Small intestine (tissue), 7 donors: ENCODE measurements at regions not wholly inside any gene's neighbourhood (a gene's known extent, or its start where the extent isn't known, plus 50 kb on each side); places are given as distances from the start of the nearest gene placed in this dataset.
"Not testable (repeated sequence)": the region's sequence is repeated elsewhere in the genome, so short reads cannot be mapped to it uniquely, and the experiment has no call there.

ENCODE experiments used
- DNase-seq, 2 donors: peaks; one replicate each; pipeline versions ENCODE4 v3.0.0 to v3.0.0-alpha.2; 2013
- FAIRE-seq: peaks from 2 replicates; lab custom pipeline; 2012; peaks lifted over from hg19 to GRCh38; lab: Jason Lieb, UNC
- H3K27ac ChIP-seq, 3 donors: one replicate each; pipeline ENCODE4 v1.5.1; 2013; ENCODE audit warnings: low read length in 2 of 3, mild to moderate bottlenecking in 2 of 3, control low read depth in 1 of 3, inconsistent platforms in 1 of 3, low read depth in 1 of 3, moderate library complexity in 1 of 3
- H3K27me3 ChIP-seq, 3 donors: one replicate each; pipeline ENCODE4 v1.6.1; 2013; ENCODE audit warnings: low read length in 3 of 3, inconsistent platforms in 1 of 3; ENCODE audit not compliant: control insufficient read depth in 3 of 3, insufficient read depth in 3 of 3
- H3K36me3 ChIP-seq, 3 donors: one replicate each; pipeline ENCODE4 v1.6.1; 2013; ENCODE audit warnings: low read length in 3 of 3, inconsistent platforms in 1 of 3, low read depth in 1 of 3, mild to moderate bottlenecking in 1 of 3, moderate library complexity in 1 of 3; ENCODE audit not compliant: control insufficient read depth in 3 of 3, insufficient read depth in 2 of 3
- H3K4me1 ChIP-seq, 3 donors: one replicate each; pipeline ENCODE4 v1.6.1; 2013; ENCODE audit warnings: low read length in 2 of 3, inconsistent platforms in 1 of 3, low read depth in 1 of 3, mild to moderate bottlenecking in 1 of 3, moderate library complexity in 1 of 3; ENCODE audit not compliant: control insufficient read depth in 3 of 3, insufficient read depth in 2 of 3
- H3K4me3 ChIP-seq, 3 donors: one replicate each; pipeline ENCODE4 v1.5.1; 2013; ENCODE audit warnings: low read length in 3 of 3, control low read depth in 1 of 3, inconsistent platforms in 1 of 3, low read depth in 1 of 3, mild to moderate bottlenecking in 1 of 3, moderate library complexity in 1 of 3
- H3K9me3 ChIP-seq, 2 donors: one replicate each; pipeline ENCODE4 v1.6.1; 2013; ENCODE audit warnings: low read depth in 1 of 2, low read length in 1 of 2; ENCODE audit not compliant: control insufficient read depth in 2 of 2, insufficient read depth in 1 of 2
- WGBS, 3 donors: extraction: QIAGEN DNeasy Blood & Tissue Kit; methylation state at CpG; one replicate each; pipeline ENCODE4 v1.1.7; 2013; 5-methylcytosine and 5-hydroxymethylcytosine counted together
- donor health status: healthy with polysubstance abuse.
- donor health status: control.
- donor health status: control.
- donor health status: Bipolar disorder and iron deficiency.
- donor health status: healthy.

GRCh38 chr9:100794738-100795269 is 216.9 kb downstream of the CAVIN4 start:
- WGBS, 3 donors = 84 to 89% (median 85%) methylated on average over 5 of the region's 5 CpGs
- FAIRE-seq = no peak

GRCh38 chr9:100803956-100804355 is 224.6 kb upstream of the PLPPR1 start:
- WGBS, 3 donors = 48 to 66% (median 55%) methylated on average over 2 of the region's 2 CpGs
- FAIRE-seq (no peak), DNase-seq (no peak)
- Histone ChIP-seq H3K27me3 (no peaks in the 10 kb centered on the region), H3K27ac (no peak overlapping the region), H3K9me3 (no peaks in the 10 kb centered on the region), H3K4me3 (no peak overlapping the region), H3K36me3 (no peaks in the 10 kb centered on the region), H3K4me1 (no peaks in the 10 kb centered on the region)

More at GRCh38 chr9:100794738-100795269, 216.9 kb downstream of the CAVIN4 start:
- DNase-seq = no peak
- Histone ChIP-seq H3K27ac (no peak overlapping the region), H3K36me3 (no peaks in the 10 kb centered on the region), H3K4me1 (no peaks in the 10 kb centered on the region), H3K27me3 (no peaks in the 10 kb centered on the region), H3K4me3 (no peak overlapping the region), H3K9me3 (no peaks in the 10 kb centered on the region)

DNA sequence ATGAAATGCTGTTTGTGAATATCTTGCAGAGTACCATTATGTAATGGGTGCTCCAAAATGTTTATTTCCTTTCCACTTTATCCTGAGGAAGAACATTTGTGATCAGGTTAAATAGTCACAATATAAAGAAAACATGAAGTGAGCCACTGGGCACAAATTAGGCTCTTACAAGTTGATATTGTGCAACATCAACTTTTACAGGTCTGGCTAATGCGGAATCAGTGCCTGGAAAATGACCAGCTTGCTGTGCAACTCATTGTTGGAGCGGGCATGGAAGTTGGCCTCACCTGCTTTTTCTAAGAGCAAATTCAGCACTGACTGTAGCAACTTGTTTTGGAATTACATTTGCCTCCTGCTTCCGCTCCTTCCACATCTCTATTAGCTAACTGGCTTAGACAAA is 216.9 kb upstream of the PLPPR1 start:
- Histone ChIP-seq H3K27ac (no peak overlapping the region), H3K4me1 (no peaks in the 10 kb centered on the region), H3K36me3 (no peaks in the 10 kb centered on the region), H3K27me3 (peaks cover 0 to 2% (median 0%) of the 10 kb centered on the region in 3 donors), H3K4me3 (no peak overlapping the region), H3K9me3 (peaks cover 0 to 11% of the 10 kb centered on the region in 2 donors)
- no peak for DNase-seq
- WGBS, 3 donors = 82 to 95% (median 95%) methylated on average over 3 of the region's 3 CpGs
- FAIRE-seq = no peak

- DNase-seq = no peak
- Histone ChIP-seq H3K27me3 (peaks cover 0 to 2% (median 0%) of the 10 kb centered on the region in 3 donors), H3K4me3 (no peak overlapping the region), H3K9me3 (peaks cover 0 to 13% of the 10 kb centered on the region in 2 donors), H3K36me3 (no peaks in the 10 kb centered on the region), H3K27ac (no peak overlapping the region), H3K4me1 (no peaks in the 10 kb centered on the region)
- 57 to 75% (median 71%) methylated on average over 2 of the region's 2 CpGs for WGBS, 3 donors
- no peak for FAIRE-seq
Observed at GRCh38 chr9:100813871-100814270, 214.7 kb upstream of the PLPPR1 start.

DNA sequence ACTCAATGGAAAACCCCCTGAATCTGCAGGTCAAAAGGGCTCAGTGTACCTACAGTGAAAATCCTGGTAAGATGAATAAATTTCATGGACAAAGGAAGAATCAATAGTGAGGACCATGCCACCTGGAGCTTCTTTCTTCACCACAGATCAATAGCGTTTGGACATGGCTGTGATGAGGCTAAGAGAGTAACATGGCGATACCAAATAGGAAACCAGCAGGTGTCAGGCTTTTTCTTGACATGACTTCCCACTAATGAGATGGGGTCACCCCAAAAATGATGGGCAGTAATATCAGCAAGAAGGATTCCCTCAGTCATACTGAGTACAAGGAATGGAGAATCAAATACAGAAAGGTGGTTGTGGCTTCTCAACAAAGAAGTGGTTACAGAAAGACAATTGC is 208.5 kb upstream of the PLPPR1 start:
- peaks cover 0 to 2% of the 10 kb centered on the region in 2 donors for H3K9me3 ChIP-seq
- DNase-seq = no peak
- no peaks in the 10 kb centered on the region for H3K27me3 ChIP-seq
- no peaks in the 10 kb centered on the region for H3K4me1 ChIP-seq
- no peak overlapping the region for H3K4me3 ChIP-seq
- no peak overlapping the region for H3K27ac ChIP-seq
- WGBS, 3 donors = 79 to 85% (median 80%) methylated on average over 2 of the region's 2 CpGs
- H3K36me3 ChIP-seq = no peaks in the 10 kb centered on the region
- no peak for FAIRE-seq

DNA sequence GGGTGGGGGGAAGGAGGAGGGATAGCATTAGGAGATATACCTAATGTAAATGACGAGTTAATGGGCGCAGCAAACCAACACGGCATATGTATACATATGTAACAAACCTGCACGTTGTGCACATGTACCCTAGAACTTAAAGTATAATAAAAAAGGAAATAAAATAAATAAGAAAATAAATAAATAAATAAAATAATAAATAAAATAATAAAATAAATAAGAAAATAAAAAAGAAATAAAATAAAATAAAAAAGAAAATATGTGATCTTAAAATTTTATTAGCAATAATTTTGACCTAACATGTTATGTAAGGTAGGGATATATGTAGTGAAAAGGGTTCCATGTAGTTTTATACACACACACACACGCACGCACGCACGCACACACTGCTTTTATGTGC is 195.5 kb upstream of the PLPPR1 start:
- DNase-seq, H3K4me1 ChIP-seq, FAIRE-seq: not testable (repeated sequence)

DNA sequence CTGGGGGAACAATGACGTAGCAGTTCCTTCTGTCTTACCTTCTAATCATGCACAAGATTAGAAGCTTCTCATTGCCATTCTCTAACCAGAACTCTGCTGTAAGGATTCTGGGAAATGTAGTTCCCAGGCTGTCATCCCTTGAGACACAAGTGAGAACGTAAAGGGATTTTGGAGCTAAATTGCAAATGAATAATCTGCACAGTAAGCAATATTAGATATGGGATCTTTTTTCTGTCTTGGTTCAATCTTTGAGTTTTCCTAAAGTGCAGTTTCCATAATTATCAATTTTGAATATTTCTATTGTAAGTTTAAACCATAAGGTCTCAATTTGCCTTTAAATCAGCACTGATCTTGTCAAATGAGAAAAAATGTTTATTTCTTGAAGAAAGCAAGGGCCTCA is 189.7 kb upstream of the PLPPR1 start:
- Histone ChIP-seq H3K4me3 (no peak overlapping the region), H3K27ac (no peak overlapping the region), H3K4me1 (no peaks in the 10 kb centered on the region), H3K36me3 (no peaks in the 10 kb centered on the region), H3K9me3 (no peaks in the 10 kb centered on the region), H3K27me3 (peaks cover 0 to 2% (median 0%) of the 10 kb centered on the region in 3 donors)
- FAIRE-seq = no peak
- no peak for DNase-seq
- 47 to 56% (median 51%) methylated on average over 2 of the region's 2 CpGs for WGBS, 3 donors

More for the DNA sequence above, 195.5 kb upstream of the PLPPR1 start:
- not testable (repeated sequence) for H3K27me3 ChIP-seq, H3K4me3 ChIP-seq, H3K36me3 ChIP-seq, H3K27ac ChIP-seq, H3K9me3 ChIP-seq
- 92 to 95% (median 93%) methylated on average over 8 of the region's 8 CpGs for WGBS, 3 donors

- Histone ChIP-seq H3K27ac (no peak overlapping the region), H3K4me1 (no peaks in the 10 kb centered on the region), H3K36me3 (no peaks in the 10 kb centered on the region), H3K9me3 (no peaks in the 10 kb centered on the region), H3K27me3 (no peaks in the 10 kb centered on the region), H3K4me3 (no peak overlapping the region)
- DNase-seq (no peak), FAIRE-seq (no peak)
Observed at GRCh38 chr9:100848726-100849125, 179.8 kb upstream of the PLPPR1 start.

DNA sequence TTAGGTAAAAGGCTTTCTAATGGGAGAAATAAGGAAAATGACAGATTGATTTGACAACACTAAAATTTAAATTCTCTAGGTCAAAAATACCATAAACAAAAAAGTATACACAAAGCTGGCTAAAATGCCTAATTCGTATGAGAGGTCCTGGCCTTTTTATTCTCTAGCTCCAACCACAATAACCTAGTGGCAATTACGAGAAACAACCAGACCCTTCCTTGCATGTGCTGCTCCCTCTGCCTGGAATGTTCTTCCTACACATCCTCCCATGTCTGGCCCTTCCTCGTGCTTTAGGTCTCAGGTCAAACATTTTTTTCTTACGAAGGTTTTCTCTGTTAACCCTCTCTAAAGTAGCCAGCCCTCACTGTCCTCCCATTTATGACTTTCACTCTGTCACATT is 176.4 kb upstream of the PLPPR1 start:
- H3K9me3 ChIP-seq = no peaks in the 10 kb centered on the region
- H3K4me1 ChIP-seq = no peaks in the 10 kb centered on the region
- FAIRE-seq (no peak), DNase-seq (no peak)
- WGBS, 3 donors = 22 to 31% (median 26%) methylated on average over 4 of the region's 4 CpGs
- H3K27ac ChIP-seq = no peak overlapping the region
- no peaks in the 10 kb centered on the region for H3K27me3 ChIP-seq
- H3K4me3 ChIP-seq = no peak overlapping the region
- no peaks in the 10 kb centered on the region for H3K36me3 ChIP-seq
